BE2C (cell line): ENCODE measurements at regions not wholly inside any gene's neighbourhood (a gene's known extent, or its start where the extent isn't known, plus 50 kb on each side); places are given as distances from the start of the nearest gene placed in this dataset.

Source experiments
- DNase-seq: peaks from one replicate; pipeline ENCODE4 v3.0.0-alpha.2; 2020
- H3K27me3 ChIP-seq: fragments of 250-450 bp; sonication (Bioruptor Pico); 2 replicates; pipeline ENCODE4 v1.5.1; 2020; ENCODE audit warnings: mild to moderate bottlenecking
- H3K36me3 ChIP-seq: fragments of 250-450 bp; sonication (Bioruptor Pico); 2 replicates; pipeline ENCODE4 v1.5.1; 2020; ENCODE audit warnings: mild to moderate bottlenecking
- H3K4me1 ChIP-seq: fragments of 250-450 bp; sonication (Bioruptor Pico); 2 replicates; pipeline ENCODE4 v1.5.1; 2020
- H3K4me3 ChIP-seq: 2 replicates; pipeline ENCODE4 v1.5.1; 2011; ENCODE audit warnings: low read depth, low read length
- H3K9me3 ChIP-seq: fragments of 250-450 bp; sonication (Bioruptor Pico); 2 replicates; pipeline ENCODE4 v1.5.1; 2020
- TF ChIP-seq, protein P1 (sequence below): IDR thresholded peaks from 2 replicates; pipeline ENCODE4 v1.5.1; 2012; ENCODE audit warnings: mild to moderate bottlenecking, low read depth, low read length

DNA sequence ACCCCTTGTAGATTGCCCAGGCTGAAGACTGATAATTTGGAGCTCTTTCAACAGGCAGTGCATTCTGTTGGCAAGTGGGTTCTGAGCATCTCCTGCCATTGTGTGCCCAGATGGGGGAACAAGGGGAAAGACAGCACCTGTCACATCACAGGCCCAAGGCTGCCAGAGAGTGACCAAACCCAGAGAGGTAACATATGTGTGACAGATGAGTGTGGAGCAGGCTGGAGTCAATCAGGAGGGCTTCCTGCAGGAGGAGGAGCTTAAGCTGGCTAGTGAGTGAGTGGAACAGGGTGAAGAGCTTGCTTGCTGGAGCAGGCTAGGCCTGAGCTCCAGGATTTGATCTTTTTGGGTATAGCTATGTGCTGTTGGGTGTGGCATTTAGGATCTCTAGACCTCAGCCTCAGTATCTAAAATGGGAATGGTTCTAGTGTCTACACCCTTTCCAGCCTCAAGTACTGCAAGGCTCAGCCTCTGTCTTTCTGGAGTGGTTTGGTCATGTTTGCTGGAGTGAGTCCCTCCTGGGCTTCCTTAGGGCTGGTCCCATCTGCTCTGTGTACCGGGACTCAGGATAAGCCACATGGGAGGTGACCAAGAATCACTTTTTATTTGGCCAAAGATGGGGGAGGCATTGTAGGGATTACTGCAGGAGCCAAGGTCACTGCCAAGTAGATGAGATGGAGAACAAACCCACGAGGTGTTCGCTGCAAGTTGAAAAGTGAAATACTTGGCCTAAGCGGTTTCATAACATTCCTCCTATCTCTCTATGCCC lies 152.4 kb upstream of the TSHZ3 start:
- TF ChIP-seq, protein P1, sequence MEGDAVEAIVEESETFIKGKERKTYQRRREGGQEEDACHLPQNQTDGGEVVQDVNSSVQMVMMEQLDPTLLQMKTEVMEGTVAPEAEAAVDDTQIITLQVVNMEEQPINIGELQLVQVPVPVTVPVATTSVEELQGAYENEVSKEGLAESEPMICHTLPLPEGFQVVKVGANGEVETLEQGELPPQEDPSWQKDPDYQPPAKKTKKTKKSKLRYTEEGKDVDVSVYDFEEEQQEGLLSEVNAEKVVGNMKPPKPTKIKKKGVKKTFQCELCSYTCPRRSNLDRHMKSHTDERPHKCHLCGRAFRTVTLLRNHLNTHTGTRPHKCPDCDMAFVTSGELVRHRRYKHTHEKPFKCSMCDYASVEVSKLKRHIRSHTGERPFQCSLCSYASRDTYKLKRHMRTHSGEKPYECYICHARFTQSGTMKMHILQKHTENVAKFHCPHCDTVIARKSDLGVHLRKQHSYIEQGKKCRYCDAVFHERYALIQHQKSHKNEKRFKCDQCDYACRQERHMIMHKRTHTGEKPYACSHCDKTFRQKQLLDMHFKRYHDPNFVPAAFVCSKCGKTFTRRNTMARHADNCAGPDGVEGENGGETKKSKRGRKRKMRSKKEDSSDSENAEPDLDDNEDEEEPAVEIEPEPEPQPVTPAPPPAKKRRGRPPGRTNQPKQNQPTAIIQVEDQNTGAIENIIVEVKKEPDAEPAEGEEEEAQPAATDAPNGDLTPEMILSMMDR = no peak
- Histone ChIP-seq H3K36me3 (no peaks in the 10 kb centered on the region), H3K4me1 (no peaks in the 10 kb centered on the region), H3K9me3 (no peaks in the 10 kb centered on the region), H3K4me3 (no peak overlapping the region), H3K27me3 (no peaks in the 10 kb centered on the region)
- no peak for DNase-seq

DNA sequence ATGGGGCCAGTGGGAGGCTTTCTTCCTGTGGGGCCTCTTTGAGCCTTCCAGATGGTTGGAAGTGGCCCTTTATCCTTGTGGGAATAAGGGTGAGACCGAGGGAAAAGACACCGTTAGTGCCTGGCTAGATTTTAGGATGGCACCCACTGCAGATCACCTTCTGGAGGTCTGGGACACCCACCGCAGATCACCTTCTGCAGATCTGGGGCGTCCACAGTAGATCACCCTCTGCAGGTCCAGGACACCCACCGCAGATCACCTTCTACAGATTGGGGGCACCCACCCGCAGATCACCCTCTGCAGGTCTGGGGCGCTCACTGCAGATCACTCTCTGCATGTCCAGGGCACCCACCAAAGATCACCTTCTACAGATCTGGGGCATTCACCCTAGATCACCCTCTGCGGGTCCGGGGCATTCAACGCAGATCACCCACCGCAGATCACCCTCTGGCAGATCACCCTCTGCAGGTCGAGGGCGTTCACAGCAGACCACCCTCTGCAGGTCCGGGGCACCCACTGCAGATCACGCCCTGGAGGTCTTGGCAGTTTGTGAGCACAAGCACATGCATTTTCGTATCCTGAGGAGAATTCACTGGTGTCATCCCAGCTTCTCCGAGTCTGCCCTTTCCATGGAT lies 153.4 kb upstream of the TSHZ3 start:
- Histone ChIP-seq H3K4me3 (no peak overlapping the region), H3K36me3 (no peaks in the 10 kb centered on the region), H3K4me1 (no peaks in the 10 kb centered on the region), H3K27me3 (no peaks in the 10 kb centered on the region), H3K9me3 (no peaks in the 10 kb centered on the region)
- TF ChIP-seq, protein P1 = no peak
- DNase-seq = no peak

DNA sequence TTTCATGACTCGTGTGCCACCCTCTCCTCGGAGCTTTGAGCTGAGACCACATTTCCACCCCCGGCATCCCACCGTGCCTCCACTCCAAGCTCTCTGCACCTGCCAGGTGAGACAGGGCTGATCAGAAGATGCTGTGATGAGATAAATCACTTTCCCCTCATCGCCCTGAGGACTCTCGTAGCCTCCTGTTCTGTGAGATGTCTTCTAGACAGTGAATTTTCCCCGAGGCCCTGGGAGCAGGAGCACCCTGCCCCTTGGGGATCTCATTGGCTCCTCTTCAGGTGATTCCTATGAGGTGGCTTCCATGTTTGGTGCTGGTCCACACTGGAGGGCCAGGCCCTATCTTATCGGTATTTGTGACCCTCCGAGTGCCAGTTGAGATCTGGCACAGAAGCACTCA lies 154.0 kb upstream of the TSHZ3 start:
- TF ChIP-seq, protein P1 = no peak
- Histone ChIP-seq H3K4me3 (no peak overlapping the region), H3K9me3 (no peaks in the 10 kb centered on the region), H3K27me3 (no peaks in the 10 kb centered on the region), H3K4me1 (no peaks in the 10 kb centered on the region), H3K36me3 (no peaks in the 10 kb centered on the region)
- no peak for DNase-seq

DNA sequence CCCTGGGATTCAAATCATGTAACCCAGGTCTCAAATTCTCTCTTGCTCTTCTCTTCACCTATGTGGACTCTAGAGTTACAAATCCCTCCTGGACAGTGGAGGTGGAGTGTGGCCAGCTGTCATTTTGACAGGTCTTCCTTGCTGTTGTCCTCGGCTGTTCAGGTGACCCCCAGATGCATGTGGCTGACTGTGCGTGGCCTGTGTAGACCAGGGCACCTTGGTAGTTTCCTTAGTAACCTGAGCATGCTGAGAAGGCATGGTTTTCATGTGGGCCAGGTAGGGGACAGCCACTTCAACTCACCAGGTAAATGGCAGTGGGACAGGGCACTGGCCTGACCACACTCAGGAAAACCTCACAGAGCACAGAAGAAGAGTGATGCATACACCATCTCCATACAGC lies 155.0 kb upstream of the TSHZ3 start:
- Histone ChIP-seq H3K4me1 (no peaks in the 10 kb centered on the region), H3K36me3 (no peaks in the 10 kb centered on the region), H3K4me3 (no peak overlapping the region), H3K9me3 (no peaks in the 10 kb centered on the region), H3K27me3 (no peaks in the 10 kb centered on the region)
- TF ChIP-seq, protein P1 = no peak
- no peak for DNase-seq

DNA sequence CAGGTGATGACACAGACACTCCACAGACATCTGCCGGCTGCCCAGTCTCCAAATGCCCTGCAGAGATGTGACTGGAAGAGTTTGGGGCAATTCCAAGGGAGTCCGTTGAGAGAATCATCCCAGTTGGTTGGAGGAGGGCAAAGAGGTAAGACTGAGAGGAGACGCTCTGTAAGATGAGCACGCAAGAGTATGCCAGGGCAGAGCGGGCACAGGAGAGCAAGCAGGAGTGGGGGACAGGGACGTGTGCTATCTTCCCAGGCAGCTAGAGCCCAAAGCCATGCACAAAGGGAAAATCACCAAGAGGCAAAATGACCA lies 156.3 kb upstream of the TSHZ3 start:
- no peaks in the 10 kb centered on the region for H3K36me3 ChIP-seq
- H3K27me3 ChIP-seq = no peaks in the 10 kb centered on the region
- DNase-seq = no peak
- no peaks in the 10 kb centered on the region for H3K4me1 ChIP-seq
- H3K9me3 ChIP-seq = no peaks in the 10 kb centered on the region
- H3K4me3 ChIP-seq = no peak overlapping the region
- TF ChIP-seq, protein P1 = no peak

DNA sequence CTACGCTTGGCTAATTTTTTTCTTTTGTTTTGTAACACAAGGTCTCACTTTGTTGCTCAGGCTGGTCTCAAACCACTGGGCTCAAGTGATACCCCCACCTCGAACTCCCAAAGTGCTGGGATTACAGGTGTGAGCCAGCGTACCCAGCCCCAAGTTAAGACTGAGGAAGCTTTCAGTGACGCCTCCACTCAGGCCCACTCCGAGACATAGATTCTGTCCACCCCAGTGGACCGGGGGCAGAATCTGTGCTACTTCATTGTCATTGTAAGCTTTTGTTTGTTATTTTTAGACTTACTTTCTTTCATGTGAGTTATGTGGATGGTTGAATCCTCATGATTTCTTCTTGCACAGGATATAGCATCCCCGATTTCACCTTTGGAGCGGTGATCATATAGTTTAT lies 156.9 kb upstream of the TSHZ3 start:
- Histone ChIP-seq H3K9me3 (no peaks in the 10 kb centered on the region), H3K36me3 (no peaks in the 10 kb centered on the region), H3K27me3 (no peaks in the 10 kb centered on the region), H3K4me1 (no peaks in the 10 kb centered on the region), H3K4me3 (no peak overlapping the region)
- TF ChIP-seq, protein P1 = no peak
- no peak for DNase-seq
